A549 (cell line): ENCODE measurements at regions not wholly inside any gene's neighbourhood (a gene's known extent, or its start where the extent isn't known, plus 50 kb on each side); places are given as distances from the start of the nearest gene placed in this dataset.
"Not testable (repeated sequence)": the region's sequence is repeated elsewhere in the genome, so short reads cannot be mapped to it uniquely, and the experiment has no call there.

Source experiments
- CHD2 ChIP-seq: fragments of 150-350 bp; IDR thresholded peaks from 2 replicates; pipeline ENCODE4 v1.6.1; 2014; ENCODE audit warnings: low read length; ENCODE audit not compliant: partially characterized antibody
- MAFK ChIP-seq: fragments of 450-650 bp; IDR thresholded peaks from 2 replicates; pipeline ENCODE4 v1.6.1; 2014; ENCODE audit not compliant: partially characterized antibody
- PHF8 ChIP-seq: fragments of 200-600 bp; sonication (generic); IDR thresholded peaks from 2 replicates; pipeline ENCODE4 v1.6.1; 2016; ENCODE audit warnings: low read depth, mild to moderate bottlenecking, antibody characterized with exemption, moderate library complexity, borderline replicate concordance
- POLR2A ChIP-seq: IDR thresholded peaks from 2 replicates; pipeline ENCODE4 v1.6.1; 2012; ENCODE audit warnings: mild to moderate bottlenecking, low read length
- RCOR1 ChIP-seq: fragments of 150-350 bp; IDR thresholded peaks from 2 replicates; pipeline ENCODE4 v1.6.1; 2014; ENCODE audit warnings: antibody characterized with exemption, low read length, low read depth
- TF ChIP-seq, protein P1 (sequence below): fragments of >200 bp; sonication (Bioruptor Twin); formaldehyde crosslinking; IDR thresholded peaks from 3 replicates; pipeline ENCODE4 v1.5.1; 2016
- TF ChIP-seq, protein P2 (sequence below): IDR thresholded peaks from 2 replicates; pipeline ENCODE4 v1.6.1; 2012
- TF ChIP-seq, protein P3 (sequence below): fragments of >200 bp; sonication (Bioruptor Twin); formaldehyde crosslinking; IDR thresholded peaks from 3 replicates; pipeline ENCODE4 v1.6.1; 2016

DNA sequence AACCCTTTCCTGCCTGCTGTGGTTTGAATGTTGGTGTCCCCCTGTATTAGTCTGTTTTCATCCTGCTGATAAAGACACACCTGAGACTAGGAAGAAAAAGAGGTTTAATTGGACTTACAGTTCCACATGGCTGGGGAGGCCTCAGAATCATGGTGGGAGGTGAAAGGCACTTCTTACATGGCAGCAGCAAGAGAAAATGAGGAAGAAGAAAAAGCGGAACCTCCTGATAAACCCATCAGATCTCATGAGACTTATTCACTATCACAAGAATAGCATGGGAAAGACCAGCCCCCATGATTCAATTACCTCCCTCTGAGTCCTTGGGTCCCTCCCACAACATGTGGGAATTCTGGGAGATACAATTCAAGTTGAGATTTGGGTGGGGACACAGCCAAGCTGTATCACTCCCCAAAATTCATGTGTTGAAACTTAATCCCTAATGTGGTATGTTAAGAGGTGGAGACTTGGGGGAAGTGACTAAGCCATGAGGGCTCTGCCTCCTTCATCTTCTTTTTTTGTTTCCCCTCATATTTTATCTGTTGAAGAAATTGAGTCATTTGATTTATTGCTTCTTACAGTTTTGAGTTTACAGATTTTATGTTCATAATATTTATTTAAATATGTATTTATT is 64.9 kb upstream of the SYNCRIP start:
- TF ChIP-seq RCOR1, CHD2, MAFK, POLR2A, PHF8: not testable (repeated sequence)
- TF ChIP-seq, protein P1, sequence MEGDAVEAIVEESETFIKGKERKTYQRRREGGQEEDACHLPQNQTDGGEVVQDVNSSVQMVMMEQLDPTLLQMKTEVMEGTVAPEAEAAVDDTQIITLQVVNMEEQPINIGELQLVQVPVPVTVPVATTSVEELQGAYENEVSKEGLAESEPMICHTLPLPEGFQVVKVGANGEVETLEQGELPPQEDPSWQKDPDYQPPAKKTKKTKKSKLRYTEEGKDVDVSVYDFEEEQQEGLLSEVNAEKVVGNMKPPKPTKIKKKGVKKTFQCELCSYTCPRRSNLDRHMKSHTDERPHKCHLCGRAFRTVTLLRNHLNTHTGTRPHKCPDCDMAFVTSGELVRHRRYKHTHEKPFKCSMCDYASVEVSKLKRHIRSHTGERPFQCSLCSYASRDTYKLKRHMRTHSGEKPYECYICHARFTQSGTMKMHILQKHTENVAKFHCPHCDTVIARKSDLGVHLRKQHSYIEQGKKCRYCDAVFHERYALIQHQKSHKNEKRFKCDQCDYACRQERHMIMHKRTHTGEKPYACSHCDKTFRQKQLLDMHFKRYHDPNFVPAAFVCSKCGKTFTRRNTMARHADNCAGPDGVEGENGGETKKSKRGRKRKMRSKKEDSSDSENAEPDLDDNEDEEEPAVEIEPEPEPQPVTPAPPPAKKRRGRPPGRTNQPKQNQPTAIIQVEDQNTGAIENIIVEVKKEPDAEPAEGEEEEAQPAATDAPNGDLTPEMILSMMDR: not testable (repeated sequence)
- TF ChIP-seq, protein P2, sequence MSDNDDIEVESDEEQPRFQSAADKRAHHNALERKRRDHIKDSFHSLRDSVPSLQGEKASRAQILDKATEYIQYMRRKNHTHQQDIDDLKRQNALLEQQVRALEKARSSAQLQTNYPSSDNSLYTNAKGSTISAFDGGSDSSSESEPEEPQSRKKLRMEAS: not testable (repeated sequence)
- TF ChIP-seq, protein P3, sequence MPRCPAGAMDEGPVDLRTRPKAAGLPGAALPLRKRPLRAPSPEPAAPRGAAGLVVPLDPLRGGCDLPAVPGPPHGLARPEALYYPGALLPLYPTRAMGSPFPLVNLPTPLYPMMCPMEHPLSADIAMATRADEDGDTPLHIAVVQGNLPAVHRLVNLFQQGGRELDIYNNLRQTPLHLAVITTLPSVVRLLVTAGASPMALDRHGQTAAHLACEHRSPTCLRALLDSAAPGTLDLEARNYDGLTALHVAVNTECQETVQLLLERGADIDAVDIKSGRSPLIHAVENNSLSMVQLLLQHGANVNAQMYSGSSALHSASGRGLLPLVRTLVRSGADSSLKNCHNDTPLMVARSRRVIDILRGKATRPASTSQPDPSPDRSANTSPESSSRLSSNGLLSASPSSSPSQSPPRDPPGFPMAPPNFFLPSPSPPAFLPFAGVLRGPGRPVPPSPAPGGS: not testable (repeated sequence)
